ENCODE measurements at regions not wholly inside any gene's neighbourhood (a gene's known extent, or its start where the extent isn't known, plus 50 kb on each side); places are given as distances from the start of the nearest gene placed in this dataset.

GRCh38 chr11:121358760-121359159, 66.2 kb downstream of the SC5D start:
- intact Hi-C loops (cut with micrococcal nuclease), result no loop called here

GRCh38 chr11:121359591-121359990, 67.0 kb downstream of the SC5D start:
- no peak for FAIRE-seq
- H3K9ac ChIP-seq (replicated peaks; ENCODE audit: extremely low read depth, insufficient read depth, low read length), result no peak overlapping the region
- no peak for DNase-seq (ENCODE audit: low read depth, low spot score)
- H3K36me3 ChIP-seq (ENCODE audit: control insufficient read depth in 2 of 2, extremely low read depth in 1 of 2, insufficient read depth in 2 of 2, low read length in 2 of 2), result no peaks in the 10 kb centered on the region
- CTCF ChIA-PET, result interaction anchor here (1.2 kb wide), 1 partner anchor 165 kb away, joined by 3 read pairs; no protein-coding TSS in a partner anchor
- H3K4me2 ChIP-seq (ENCODE audit: insufficient read depth, low read length), result no peak overlapping the region
- no peaks in the 10 kb centered on the region for H3K79me2 ChIP-seq (ENCODE audit: control insufficient read depth, insufficient read depth, low read length)
- no peaks in the 10 kb centered on the region for H4K20me1 ChIP-seq (replicated peaks; ENCODE audit: control insufficient read depth, extremely low read depth, insufficient read depth, low read length)
- H3K27me3 ChIP-seq (ENCODE audit: control insufficient read depth in 2 of 2, insufficient read depth in 2 of 2, low read length in 2 of 2), result no peaks in the 10 kb centered on the region
- no peaks in the 10 kb centered on the region for H3K4me1 ChIP-seq (ENCODE audit: control insufficient read depth, extremely low read depth, insufficient read depth, low read length)
- H3K27ac ChIP-seq (ENCODE audit: insufficient read depth, low read depth, low read length), result no peak overlapping the region
- BruUV-seq (replicated peaks), result no TSS peak
- no peak overlapping the region for H3K4me3 ChIP-seq (replicated peaks in 1 of 3; ENCODE audit: insufficient read depth in 1 of 3, low read depth in 1 of 3, low read length in 3 of 3)
- dilution Hi-C loops (cut with MboI; ENCODE audit: extremely low pct_ligation_motif_present, low sequenced_read_pairs), result no loop called here
- intact Hi-C loops (cut with micrococcal nuclease), result no loop called here
- POLR2A ChIA-PET, result no interaction called here
- no peaks in the 10 kb centered on the region for H3K9me3 ChIP-seq (replicated peaks; ENCODE audit: control insufficient read depth, insufficient read depth, low read length)
- H2AFZ ChIP-seq (ENCODE audit: low read depth, low read length), result no peak overlapping the region
- no peaks in the 10 kb centered on the region for H3K9me1 ChIP-seq (replicated peaks; ENCODE audit: control insufficient read depth, extremely low read depth, insufficient read depth, low read length)
- no peak for TF ChIP-seq CTCF (IDR thresholded peaks at IDR 0.05; ENCODE audit: extremely low read depth in 1 of 2, insufficient read depth in 1 of 2, low read depth in 1 of 2, low read length in 2 of 2)
- no peak for TF ChIP-seq GATA2 (IDR thresholded peaks at IDR 0.05; ENCODE audit: insufficient read depth, insufficient read length, low read depth, low read length)
- no peak for TF ChIP-seq MAX (IDR thresholded peaks at IDR 0.05; ENCODE audit: insufficient read depth, insufficient read length)
- TF ChIP-seq EZH2 (IDR thresholded peaks at IDR 0.05; ENCODE audit: borderline replicate concordance, low read depth, low read length, severe bottlenecking), result no peak
- no peak for TF ChIP-seq POLR2AphosphoS5 (IDR thresholded peaks at IDR 0.05; ENCODE audit: insufficient read depth, low read depth, low read length)
- TF ChIP-seq JUN (IDR thresholded peaks at IDR 0.05; ENCODE audit: borderline replicate concordance, insufficient read depth, insufficient read length, low read depth), result no peak
- no peak for TF ChIP-seq MYC (IDR thresholded peaks at IDR 0.05; ENCODE audit: low read depth, low read length)
- no peak for TF ChIP-seq FOS (IDR thresholded peaks at IDR 0.05; ENCODE audit: borderline replicate concordance, insufficient read depth, low read length)
- TF ChIP-seq POLR2A (IDR thresholded peaks at IDR 0.05; ENCODE audit: low read depth, low read length), result no peak

More at GRCh38 chr11:121358760-121359159, 66.2 kb downstream of the SC5D start:
- H4K20me1 ChIP-seq (replicated peaks; ENCODE audit: control insufficient read depth, extremely low read depth, insufficient read depth, low read length), result no peaks in the 10 kb centered on the region
- TF ChIP-seq CTCF (IDR thresholded peaks at IDR 0.05; ENCODE audit: extremely low read depth in 1 of 2, insufficient read depth in 1 of 2, low read depth in 1 of 2, low read length in 2 of 2) (no peak), EZH2 (IDR thresholded peaks at IDR 0.05; ENCODE audit: borderline replicate concordance, low read depth, low read length, severe bottlenecking) (no peak)
- FAIRE-seq (no peak), DNase-seq (ENCODE audit: low read depth, low spot score) (no peak)
- H3K79me2 ChIP-seq (ENCODE audit: control insufficient read depth, insufficient read depth, low read length), result no peaks in the 10 kb centered on the region
- no TSS peak for BruUV-seq (replicated peaks)
- H2AFZ ChIP-seq (ENCODE audit: low read depth, low read length), result no peak overlapping the region
- no peak overlapping the region for H3K27ac ChIP-seq (ENCODE audit: insufficient read depth, low read depth, low read length)
- H3K9me3 ChIP-seq (replicated peaks; ENCODE audit: control insufficient read depth, insufficient read depth, low read length), result no peaks in the 10 kb centered on the region
- no peak overlapping the region for H3K4me3 ChIP-seq (replicated peaks in 1 of 3; ENCODE audit: insufficient read depth in 1 of 3, low read depth in 1 of 3, low read length in 3 of 3)
- H3K4me1 ChIP-seq (ENCODE audit: control insufficient read depth, extremely low read depth, insufficient read depth, low read length), result no peaks in the 10 kb centered on the region
- dilution Hi-C loops (cut with MboI; ENCODE audit: extremely low pct_ligation_motif_present, low sequenced_read_pairs), result no loop called here
- CTCF ChIA-PET, result interaction anchor here (0.8 to 1.2 kb wide), 2 partner anchors 14 to 164 kb away, joined by 3 read pairs; no protein-coding TSS in a partner anchor
- H3K9ac ChIP-seq (replicated peaks; ENCODE audit: extremely low read depth, insufficient read depth, low read length), result no peak overlapping the region
- H3K4me2 ChIP-seq (ENCODE audit: insufficient read depth, low read length), result no peak overlapping the region
- H3K36me3 ChIP-seq (ENCODE audit: control insufficient read depth in 2 of 2, extremely low read depth in 1 of 2, insufficient read depth in 2 of 2, low read length in 2 of 2), result no peaks in the 10 kb centered on the region
- no peaks in the 10 kb centered on the region for H3K27me3 ChIP-seq (ENCODE audit: control insufficient read depth in 2 of 2, insufficient read depth in 2 of 2, low read length in 2 of 2)
- POLR2A ChIA-PET, result no interaction called here
- no peaks in the 10 kb centered on the region for H3K9me1 ChIP-seq (replicated peaks; ENCODE audit: control insufficient read depth, extremely low read depth, insufficient read depth, low read length)
